ENCODE measurements at regions not wholly inside any gene's neighbourhood (a gene's known extent, or its start where the extent isn't known, plus 50 kb on each side); places are given as distances from the start of the nearest gene placed in this dataset.

DNA sequence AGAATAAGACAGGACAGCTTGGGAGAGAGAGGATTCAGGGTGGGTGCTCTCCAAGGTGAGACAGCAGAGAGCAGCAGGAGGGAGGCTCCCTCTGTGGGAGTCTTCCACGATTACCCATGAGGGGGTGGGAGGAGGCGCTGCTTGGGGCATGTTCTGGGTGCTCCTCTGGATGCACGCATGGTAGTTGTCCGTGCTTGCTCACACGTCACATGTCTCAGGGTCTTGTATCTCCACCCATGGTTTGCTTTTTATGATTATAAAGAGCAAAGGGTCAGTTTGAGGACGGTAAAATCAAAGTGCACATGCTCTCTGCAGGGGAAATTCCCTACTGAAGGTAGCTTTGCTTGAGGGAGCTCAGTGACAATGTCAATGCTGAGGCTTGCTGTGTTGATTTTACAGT lies 338.4 kb downstream of the THBS2 start:
- no peaks in the 10 kb centered on the region; a peak in 1 of 4 replicates for H3K4me1 ChIP-seq (ENCODE audit: control insufficient read depth in 1 of 2, insufficient read depth in 2 of 2, low read depth in 1 of 2, low read length in 1 of 2)
- H2AFZ ChIP-seq (ENCODE audit: low read depth) = no peak overlapping the region
- no peak overlapping the region for H3K4me3 ChIP-seq (ENCODE audit: low read depth in 2 of 2, low read length in 1 of 2)
- ChIA-PET CTCF (interaction anchor here (1.6 kb wide), 1 partner anchor 20 kb away, joined by 6 read pairs; no protein-coding TSS in a partner anchor), POLR2A (no interaction called here)
- H3K27me3 ChIP-seq (ENCODE audit: insufficient read depth) = no peaks in the 10 kb centered on the region
- H3F3A ChIP-seq (replicated peaks; ENCODE audit: insufficient read depth) = no peaks in the 10 kb centered on the region
- no peaks in the 10 kb centered on the region for H3K9me2 ChIP-seq
- H3K4me2 ChIP-seq = no peak overlapping the region
- H3K27ac ChIP-seq (ENCODE audit: low read depth in 2 of 2, low read length in 1 of 2) = no peak overlapping the region
- no peaks in the 10 kb centered on the region for H3K79me2 ChIP-seq (ENCODE audit: insufficient read depth)
- no peak overlapping the region for H3K9ac ChIP-seq
- H3K9me3 ChIP-seq = no peaks in the 10 kb centered on the region
- H3K36me3 ChIP-seq (replicated peaks in 1 of 2; ENCODE audit: control insufficient read depth in 1 of 2, insufficient read depth in 2 of 2, low read length in 1 of 2) = no peaks in the 10 kb centered on the region
- TF ChIP-seq, protein P1, sequence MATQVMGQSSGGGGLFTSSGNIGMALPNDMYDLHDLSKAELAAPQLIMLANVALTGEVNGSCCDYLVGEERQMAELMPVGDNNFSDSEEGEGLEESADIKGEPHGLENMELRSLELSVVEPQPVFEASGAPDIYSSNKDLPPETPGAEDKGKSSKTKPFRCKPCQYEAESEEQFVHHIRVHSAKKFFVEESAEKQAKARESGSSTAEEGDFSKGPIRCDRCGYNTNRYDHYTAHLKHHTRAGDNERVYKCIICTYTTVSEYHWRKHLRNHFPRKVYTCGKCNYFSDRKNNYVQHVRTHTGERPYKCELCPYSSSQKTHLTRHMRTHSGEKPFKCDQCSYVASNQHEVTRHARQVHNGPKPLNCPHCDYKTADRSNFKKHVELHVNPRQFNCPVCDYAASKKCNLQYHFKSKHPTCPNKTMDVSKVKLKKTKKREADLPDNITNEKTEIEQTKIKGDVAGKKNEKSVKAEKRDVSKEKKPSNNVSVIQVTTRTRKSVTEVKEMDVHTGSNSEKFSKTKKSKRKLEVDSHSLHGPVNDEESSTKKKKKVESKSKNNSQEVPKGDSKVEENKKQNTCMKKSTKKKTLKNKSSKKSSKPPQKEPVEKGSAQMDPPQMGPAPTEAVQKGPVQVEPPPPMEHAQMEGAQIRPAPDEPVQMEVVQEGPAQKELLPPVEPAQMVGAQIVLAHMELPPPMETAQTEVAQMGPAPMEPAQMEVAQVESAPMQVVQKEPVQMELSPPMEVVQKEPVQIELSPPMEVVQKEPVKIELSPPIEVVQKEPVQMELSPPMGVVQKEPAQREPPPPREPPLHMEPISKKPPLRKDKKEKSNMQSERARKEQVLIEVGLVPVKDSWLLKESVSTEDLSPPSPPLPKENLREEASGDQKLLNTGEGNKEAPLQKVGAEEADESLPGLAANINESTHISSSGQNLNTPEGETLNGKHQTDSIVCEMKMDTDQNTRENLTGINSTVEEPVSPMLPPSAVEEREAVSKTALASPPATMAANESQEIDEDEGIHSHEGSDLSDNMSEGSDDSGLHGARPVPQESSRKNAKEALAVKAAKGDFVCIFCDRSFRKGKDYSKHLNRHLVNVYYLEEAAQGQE (IDR thresholded peaks at IDR 0.05; ENCODE audit: low read depth, low read length) = 0 out of 2 replicates have a peak, but pooled peaks have one; percentile 23
- TF ChIP-seq NRF1 (IDR thresholded peaks at IDR 0.05; ENCODE audit: low read depth, low read length) = no peak
- no peaks in the 10 kb centered on the region for H4K20me1 ChIP-seq (ENCODE audit: insufficient read depth)
- 34% methylated on average over 3 of the region's 6 CpGs for WGBS (ENCODE audit: low lambda C conversion rate)
- no peak for DNase-seq

DNA sequence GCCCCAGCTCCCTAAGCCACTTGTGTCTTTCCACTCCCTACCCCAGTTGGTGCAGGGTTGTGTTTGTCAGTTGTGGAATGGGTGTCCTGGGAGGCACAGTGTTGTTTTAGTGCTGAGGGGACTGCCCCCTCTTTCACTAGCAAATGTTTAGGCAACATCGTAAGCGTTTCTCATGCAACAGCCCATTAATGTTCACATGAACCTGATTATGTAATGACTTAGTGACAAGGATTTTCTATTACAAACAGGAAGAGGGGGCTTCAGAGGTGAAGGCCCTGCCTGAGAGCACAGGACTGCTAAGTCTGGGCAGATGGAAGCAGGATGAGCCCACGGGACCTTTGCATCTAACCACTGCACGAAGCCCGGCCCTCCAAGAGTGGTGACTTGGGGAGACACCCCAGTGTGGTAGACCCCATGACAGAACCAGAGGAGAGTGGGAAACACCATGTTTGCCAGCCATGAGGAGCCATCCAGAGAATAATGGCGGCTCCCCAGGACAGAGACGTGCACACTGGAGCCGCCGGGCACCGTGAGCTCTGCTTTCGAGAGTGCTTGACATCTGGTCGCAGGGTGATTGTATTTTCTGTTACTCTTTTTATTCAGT lies 339.7 kb downstream of the THBS2 start:
- H4K20me1 ChIP-seq (ENCODE audit: insufficient read depth) = no peaks in the 10 kb centered on the region
- H3K36me3 ChIP-seq (replicated peaks in 1 of 2; ENCODE audit: control insufficient read depth in 1 of 2, insufficient read depth in 2 of 2, low read length in 1 of 2) = no peaks in the 10 kb centered on the region
- H3K4me1 ChIP-seq (ENCODE audit: control insufficient read depth in 1 of 2, insufficient read depth in 2 of 2, low read depth in 1 of 2, low read length in 1 of 2) = no peaks in the 10 kb centered on the region; a peak in 1 of 4 replicates
- no peaks in the 10 kb centered on the region for H3K27me3 ChIP-seq (ENCODE audit: insufficient read depth)
- H3K4me2 ChIP-seq = no peak overlapping the region
- 70% methylated on average over 12 of the region's 12 CpGs for WGBS (ENCODE audit: low lambda C conversion rate)
- no peak overlapping the region for H3K27ac ChIP-seq (ENCODE audit: low read depth in 2 of 2, low read length in 1 of 2)
- ChIA-PET POLR2A (no interaction called here), CTCF (no interaction called here)
- DNase-seq = no peak
- no peaks in the 10 kb centered on the region for H3K9me3 ChIP-seq
- no peaks in the 10 kb centered on the region for H3F3A ChIP-seq (replicated peaks; ENCODE audit: insufficient read depth)
- no peak overlapping the region for H3K9ac ChIP-seq
- no peaks in the 10 kb centered on the region for H3K9me2 ChIP-seq
- H3K79me2 ChIP-seq (ENCODE audit: insufficient read depth) = no peaks in the 10 kb centered on the region
- TF ChIP-seq EP300 (IDR thresholded peaks at IDR 0.05; ENCODE audit: borderline replicate concordance in 1 of 2, low read depth in 1 of 2, low read length in 1 of 2) = no peak
- no peak for TF ChIP-seq EZH2phosphoT487 (IDR thresholded peaks at IDR 0.05; ENCODE audit: borderline replicate concordance, low read depth)
- no peak for TF ChIP-seq FOSL2 (IDR thresholded peaks at IDR 0.05; ENCODE audit: borderline replicate concordance, low read depth)
- no peak for TF ChIP-seq NFIC (IDR thresholded peaks at IDR 0.05; ENCODE audit: borderline replicate concordance)
- TF ChIP-seq, protein P2, sequence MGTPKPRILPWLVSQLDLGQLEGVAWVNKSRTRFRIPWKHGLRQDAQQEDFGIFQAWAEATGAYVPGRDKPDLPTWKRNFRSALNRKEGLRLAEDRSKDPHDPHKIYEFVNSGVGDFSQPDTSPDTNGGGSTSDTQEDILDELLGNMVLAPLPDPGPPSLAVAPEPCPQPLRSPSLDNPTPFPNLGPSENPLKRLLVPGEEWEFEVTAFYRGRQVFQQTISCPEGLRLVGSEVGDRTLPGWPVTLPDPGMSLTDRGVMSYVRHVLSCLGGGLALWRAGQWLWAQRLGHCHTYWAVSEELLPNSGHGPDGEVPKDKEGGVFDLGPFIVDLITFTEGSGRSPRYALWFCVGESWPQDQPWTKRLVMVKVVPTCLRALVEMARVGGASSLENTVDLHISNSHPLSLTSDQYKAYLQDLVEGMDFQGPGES (IDR thresholded peaks at IDR 0.05; ENCODE audit: low read depth, low read length) = no peak
- no peak for TF ChIP-seq TEAD4 (IDR thresholded peaks at IDR 0.05; ENCODE audit: borderline replicate concordance, insufficient read depth)
- no peak for TF ChIP-seq MEF2A (IDR thresholded peaks at IDR 0.05; ENCODE audit: borderline replicate concordance, low read depth)
- no peak for TF ChIP-seq MXI1 (IDR thresholded peaks at IDR 0.05; ENCODE audit: low read depth, low read length)
- TF ChIP-seq CHD2 (IDR thresholded peaks at IDR 0.05; ENCODE audit: low read length, partially characterized antibody) = no peak
- TF ChIP-seq, protein P1 (IDR thresholded peaks at IDR 0.05; ENCODE audit: low read depth, low read length) = no peak
- TF ChIP-seq, protein P3, sequence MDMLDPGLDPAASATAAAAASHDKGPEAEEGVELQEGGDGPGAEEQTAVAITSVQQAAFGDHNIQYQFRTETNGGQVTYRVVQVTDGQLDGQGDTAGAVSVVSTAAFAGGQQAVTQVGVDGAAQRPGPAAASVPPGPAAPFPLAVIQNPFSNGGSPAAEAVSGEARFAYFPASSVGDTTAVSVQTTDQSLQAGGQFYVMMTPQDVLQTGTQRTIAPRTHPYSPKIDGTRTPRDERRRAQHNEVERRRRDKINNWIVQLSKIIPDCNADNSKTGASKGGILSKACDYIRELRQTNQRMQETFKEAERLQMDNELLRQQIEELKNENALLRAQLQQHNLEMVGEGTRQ (IDR thresholded peaks at IDR 0.05; ENCODE audit: borderline replicate concordance, low read depth, low read length) = no peak
- TF ChIP-seq SMC3 (IDR thresholded peaks at IDR 0.05; ENCODE audit: low read depth, low read length) = no peak
- no peak for TF ChIP-seq ELF1 (IDR thresholded peaks at IDR 0.05)
- TF ChIP-seq TAF1 (IDR thresholded peaks at IDR 0.05; ENCODE audit: borderline replicate concordance, low read depth, low read length) = no peak
- no peak for TF ChIP-seq RFX5 (IDR thresholded peaks at IDR 0.05; ENCODE audit: low read length)
- no peak for TF ChIP-seq GABPA (IDR thresholded peaks at IDR 0.05; ENCODE audit: low read depth)
- H3K4me3 ChIP-seq (ENCODE audit: low read depth in 2 of 2, low read length in 1 of 2) = no peak overlapping the region
- H2AFZ ChIP-seq (ENCODE audit: low read depth) = no peak overlapping the region
